ENCODE measurements at regions not wholly inside any gene's neighbourhood (a gene's known extent, or its start where the extent isn't known, plus 50 kb on each side); places are given as distances from the start of the nearest gene placed in this dataset.
A peak's percentile ranks its signal among the peaks of the same experiment; 100 is the strongest.

DNA sequence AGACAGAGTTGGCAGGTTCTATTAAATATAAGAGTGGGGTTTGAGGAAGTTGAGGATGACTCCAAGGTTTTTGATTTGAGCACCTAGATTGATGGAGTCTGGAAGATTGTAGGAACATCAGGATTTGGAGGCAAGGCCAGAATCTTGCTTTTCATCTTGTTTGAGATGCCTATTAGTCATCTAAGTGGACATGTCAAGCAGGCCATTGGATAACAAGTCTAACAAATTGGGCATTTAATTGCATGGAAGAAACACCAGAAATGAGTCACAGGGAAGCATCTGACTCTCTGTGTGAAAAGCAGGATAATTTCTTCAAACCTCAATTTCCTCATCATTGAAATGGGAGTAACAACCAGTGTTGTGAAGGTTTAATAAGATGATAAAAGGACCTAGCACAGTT is 53.3 kb upstream of the ARL15 start:
- peak; percentile 41 for DNase-seq

DNA sequence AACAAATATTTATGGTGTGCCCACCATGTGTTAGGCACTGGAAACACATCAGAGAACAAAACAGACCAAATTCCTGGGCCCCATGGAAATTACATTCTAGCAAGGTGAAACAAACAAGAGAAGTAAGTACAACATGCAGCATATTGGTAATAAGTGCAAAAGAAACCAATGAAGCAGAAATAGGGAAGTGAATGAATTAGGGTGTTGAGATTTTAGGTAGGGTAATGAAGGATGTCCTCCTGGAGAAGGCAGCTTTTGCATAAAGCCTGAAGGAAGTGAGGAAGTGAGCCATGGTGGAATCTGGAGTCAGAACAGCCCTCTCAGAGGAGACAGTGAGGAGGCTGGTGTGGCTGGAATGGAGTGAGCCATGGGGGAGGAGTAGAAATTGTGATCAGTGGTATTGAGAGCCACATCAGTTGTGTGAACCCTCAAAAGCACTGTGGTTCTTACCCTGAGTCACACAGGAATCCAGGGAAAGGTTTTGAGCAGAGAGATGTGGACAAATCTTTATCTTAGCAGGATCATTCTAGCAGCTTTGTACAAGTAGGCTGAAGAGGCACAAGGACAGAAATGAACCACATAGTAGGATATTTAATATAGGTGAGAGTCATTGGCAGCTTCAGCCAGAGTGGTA is 52.7 kb upstream of the ARL15 start:
- peak; percentile 37 for DNase-seq

DNA sequence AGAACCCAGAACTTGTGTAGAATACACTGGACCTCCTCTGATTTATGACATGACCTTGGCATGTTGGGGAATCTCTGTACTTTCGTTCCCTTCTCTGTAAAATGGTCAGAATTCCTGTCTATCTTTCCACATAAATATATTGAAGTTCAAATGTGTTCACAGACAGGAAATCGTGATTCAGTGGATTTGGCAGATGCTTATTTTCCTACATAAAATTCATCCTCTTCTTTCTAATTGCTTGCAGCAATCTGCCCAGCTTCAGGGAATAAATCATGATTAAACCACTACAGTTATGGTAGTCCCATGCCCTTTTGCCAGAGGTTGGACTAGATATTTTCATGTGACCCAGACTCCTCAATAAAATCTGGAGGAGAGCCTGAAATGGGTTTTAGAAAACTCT is 52.1 kb upstream of the ARL15 start:
- DNase-seq: peak; percentile 29

DNA sequence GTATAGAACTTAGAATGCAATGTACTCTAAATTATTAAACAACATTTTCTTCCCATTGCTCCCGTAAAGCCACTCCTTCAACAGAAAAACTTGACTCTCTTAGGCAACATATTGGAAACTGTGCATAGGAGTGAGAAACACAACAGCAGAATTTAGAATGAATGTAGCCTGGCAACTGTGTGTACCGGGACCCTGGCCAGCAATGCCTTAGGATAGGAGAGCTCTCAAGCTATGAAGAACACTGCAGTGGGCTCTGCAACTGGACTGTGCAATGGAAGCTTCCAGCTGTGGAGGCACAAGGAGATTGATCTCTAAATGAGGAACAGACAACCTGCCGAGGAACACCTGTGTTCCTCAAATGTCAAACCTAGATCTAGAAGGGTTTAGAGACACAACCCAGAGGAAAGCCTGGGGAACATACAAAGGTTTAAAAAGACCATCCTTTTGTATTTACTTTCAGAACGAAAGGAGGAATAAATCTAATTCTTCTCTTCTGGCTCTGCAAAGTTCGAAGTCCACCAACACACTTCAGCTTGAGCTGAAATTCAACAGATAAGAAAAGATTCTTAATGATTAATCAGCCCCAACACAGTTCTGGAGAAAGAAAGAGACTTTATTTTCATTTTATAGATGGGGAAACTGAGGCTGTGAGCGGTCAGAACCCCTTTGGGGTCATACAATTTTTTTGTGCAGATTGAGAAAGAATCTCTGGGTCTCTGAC is 51.5 kb upstream of the ARL15 start:
- no peak for DNase-seq

DNA sequence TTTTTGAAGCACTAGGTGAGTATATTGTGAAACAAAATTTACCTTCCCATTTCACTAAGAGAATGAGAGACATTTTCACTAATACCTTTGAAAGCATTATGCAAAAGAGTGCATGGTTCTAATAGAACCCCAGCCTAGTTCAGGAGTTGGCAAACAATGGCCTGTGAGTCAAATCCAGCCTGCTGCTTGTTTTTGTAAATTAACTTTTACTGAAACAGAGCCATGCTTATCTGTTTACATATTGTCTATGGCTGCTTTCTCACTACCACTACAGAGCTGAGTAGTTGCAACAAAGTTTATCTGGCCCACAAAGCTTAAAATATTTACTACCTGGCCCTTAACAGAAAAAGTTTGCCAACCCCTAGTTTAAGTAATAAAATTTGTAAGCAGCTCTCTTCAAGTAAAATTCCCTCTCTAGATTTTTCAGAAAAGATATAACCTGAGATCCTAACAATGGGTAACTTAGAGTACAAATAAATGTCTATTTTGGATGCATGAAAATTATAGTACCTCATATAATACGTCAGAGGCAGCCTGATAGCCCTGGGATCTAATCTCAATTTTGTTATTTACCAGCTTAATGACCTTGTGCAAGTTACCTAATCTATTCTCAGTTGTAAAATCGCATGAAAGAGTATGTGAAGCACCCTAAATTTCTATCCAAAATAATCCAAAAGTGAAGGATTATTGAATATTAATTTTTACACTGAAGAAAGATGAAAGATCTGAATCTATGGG is 50.7 kb upstream of the ARL15 start:
- peak; percentile 28 for DNase-seq

Measured in HCEC 1CT (cell line).